Body of pancreas (tissue), 4 donors: ENCODE measurements at regions not wholly inside any gene's neighbourhood (a gene's known extent, or its start where the extent isn't known, plus 50 kb on each side); places are given as distances from the start of the nearest gene placed in this dataset.

Source experiments
- ATAC-seq: fragments of 150-250 bp; one replicate; pipeline ENCODE4 v1.9.1; 2016
- DNase-seq, 4 donors: peaks; one replicate each; pipeline ENCODE4 v3.0.0-alpha.2; 2019
- H3K27ac ChIP-seq, 4 donors: fragments of 200-600 bp; sonication (generic); 1 replicate in 3 of 4; 2 replicates in 1 of 4; pipeline versions ENCODE4 v1.5.1 to v1.6.1; 2016 to 2019; ENCODE audit warnings: mild to moderate bottlenecking in 1 of 4, mixed read lengths in 1 of 4, moderate library complexity in 1 of 4
- H3K27me3 ChIP-seq, 2 donors: fragments of 200-600 bp; sonication (generic); one replicate each; pipeline ENCODE4 v1.6.0; 2016; ENCODE audit warnings: mild to moderate bottlenecking in 1 of 2
- H3K36me3 ChIP-seq, 2 donors: fragments of 200-600 bp; sonication (generic); replicated peaks in 1 of 2; 2 replicates each; pipeline ENCODE4 v1.5.1; 2016; ENCODE audit warnings: low read depth in 2 of 2; ENCODE audit not compliant: insufficient read depth in 1 of 2
- H3K4me1 ChIP-seq: fragments of 200-600 bp; sonication (generic); one replicate; pipeline ENCODE4 v1.6.0; 2016
- H3K4me3 ChIP-seq, 2 donors: fragments of 200-600 bp; sonication (generic); 1 replicate in 1 of 2; 2 replicates in 1 of 2; pipeline ENCODE4 v1.5.1; 2016 to 2019
- H3K9me3 ChIP-seq, 3 donors: fragments of 200-600 bp; sonication (generic); 1 replicate in 2 of 3; 2 replicates in 1 of 3; pipeline ENCODE4 v1.5.1; 2016
- CTCF ChIP-seq, 7 experiments: fragments of 450-650 bp in 4 of 7; fragments of 200-600 bp in 3 of 7; sonication (generic) in 3 of 7; IDR thresholded peaks; one replicate each; pipeline ENCODE4 v1.5.1; 2016 to 2019; ENCODE audit warnings: antibody characterized with exemption in 7 of 7
- POLR2A ChIP-seq, 3 donors: fragments of 450-650 bp; IDR thresholded peaks; one replicate each; pipeline ENCODE4 v1.6.1; 2016; ENCODE audit warnings: antibody characterized with exemption in 3 of 3, mild to moderate bottlenecking in 2 of 3
- WGBS, 2 donors: methylation state at CpG; one replicate each; pipeline ENCODE4 v1.1.5; 2017; 5-methylcytosine and 5-hydroxymethylcytosine counted together
- intact Hi-C: fragments of 100-400 bp; cut with DNase I; formaldehyde crosslinking; loops from one replicate; pipeline ENCODE4 v1.15.1; 2023

- H3K36me3 ChIP-seq: no peaks in the 10 kb centered on the region
- TF ChIP-seq CTCF (IDR thresholded peaks at IDR 0.05) (no peak), POLR2A (IDR thresholded peaks at IDR 0.05) (no peak)
- no peak for DNase-seq
- no peaks in the 10 kb centered on the region for H3K27me3 ChIP-seq
- ATAC-seq: no peak
- no peaks in the 10 kb centered on the region for H3K9me3 ChIP-seq
- WGBS, 2 donors: 66 to 73% methylated on average over 9 to 10 of the region's 10 CpGs
- H3K27ac ChIP-seq: no peak overlapping the region
- intact Hi-C loops: no loop called here
- H3K4me1 ChIP-seq: no peaks in the 10 kb centered on the region
- H3K4me3 ChIP-seq: no peak overlapping the region
These were observed 127.9 kb upstream of the FER start for GRCh38 chr5:108619815-108620214.

DNA sequence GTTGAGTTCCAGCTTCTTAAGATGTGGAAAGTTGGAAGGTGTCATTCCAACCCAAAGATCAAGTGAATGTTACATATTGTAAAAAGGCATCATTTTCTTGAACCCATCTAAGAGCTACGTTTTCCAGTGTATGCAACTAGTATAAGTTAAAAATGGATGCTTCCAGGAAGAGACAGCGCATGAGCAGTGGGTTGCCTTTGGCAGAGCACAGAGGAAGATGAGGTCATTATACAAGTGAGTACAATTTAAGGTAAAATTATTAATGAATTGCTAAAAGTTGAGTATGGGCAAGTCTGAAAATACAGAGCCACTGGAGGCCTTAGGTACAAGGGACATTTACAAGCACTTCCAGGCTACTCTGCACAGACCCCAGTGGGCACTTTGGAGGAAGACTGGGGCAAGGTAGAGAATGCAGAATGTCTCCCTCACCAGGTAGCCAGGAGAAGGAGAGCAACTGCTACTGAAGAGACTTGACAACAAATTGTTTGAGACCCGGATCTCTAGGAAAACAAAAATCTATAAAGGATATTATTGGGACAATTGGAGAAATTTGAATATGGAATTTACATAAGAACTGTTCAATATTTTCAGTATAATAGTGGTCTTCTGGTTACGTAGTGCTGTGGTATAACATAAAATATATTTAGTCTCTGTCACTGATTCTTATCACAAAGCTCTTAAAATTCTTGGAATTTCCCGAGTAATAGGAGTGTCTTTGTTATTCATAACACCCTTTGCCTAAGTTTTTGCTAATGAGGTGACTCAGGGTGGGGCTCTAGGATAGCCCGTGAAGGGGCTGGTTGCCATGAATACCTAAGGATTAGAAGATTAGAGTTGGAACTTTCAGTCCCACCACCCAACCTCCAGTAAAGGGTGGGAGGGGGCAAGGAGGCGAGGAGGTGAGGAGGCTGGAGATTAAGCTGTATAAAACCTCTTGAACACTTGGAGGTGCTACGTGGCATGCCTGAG lies 129.9 kb upstream of the FER start:
- Histone ChIP-seq H3K9me3 (no peaks in the 10 kb centered on the region), H3K27ac (no peak overlapping the region), H3K4me1 (no peaks in the 10 kb centered on the region), H3K4me3 (no peak overlapping the region), H3K36me3 (no peaks in the 10 kb centered on the region), H3K27me3 (no peaks in the 10 kb centered on the region)
- no peak for ATAC-seq
- no peak for DNase-seq
- intact Hi-C loops: no loop called here
- TF ChIP-seq POLR2A (IDR thresholded peaks at IDR 0.05) (no peak), CTCF (IDR thresholded peaks at IDR 0.05) (no peak)
- 72 to 74% methylated on average over 8 of the region's 8 CpGs for WGBS, 2 donors

DNA sequence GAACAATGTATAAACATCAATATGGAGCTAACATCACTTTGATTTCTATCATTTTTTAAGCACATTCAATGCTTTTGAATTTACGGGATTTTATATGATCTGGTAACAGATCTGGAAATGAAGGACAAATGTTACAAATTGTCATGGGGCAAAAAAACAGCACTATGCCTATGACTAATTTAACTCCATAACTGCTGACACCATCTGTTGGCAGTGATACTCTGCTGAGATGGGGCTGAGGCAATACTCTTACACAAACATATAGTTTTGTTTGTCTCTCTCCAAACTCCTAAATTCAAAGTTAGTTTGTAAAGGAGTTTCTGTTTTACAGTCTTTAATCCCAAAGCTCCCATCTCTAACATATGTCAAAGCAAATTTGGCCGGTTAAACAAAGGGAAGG lies 132.5 kb upstream of the FER start:
- Histone ChIP-seq H3K27ac (no peak overlapping the region), H3K4me1 (no peaks in the 10 kb centered on the region), H3K36me3 (no peaks in the 10 kb centered on the region), H3K9me3 (no peaks in the 10 kb centered on the region), H3K4me3 (no peak overlapping the region), H3K27me3 (no peaks in the 10 kb centered on the region)
- TF ChIP-seq CTCF (IDR thresholded peaks at IDR 0.05) (no peak), POLR2A (IDR thresholded peaks at IDR 0.05) (no peak)
- DNase-seq: no peak
- ATAC-seq: no peak
- intact Hi-C loops: no loop called here
- 38 to 44% methylated on average over 2 of the region's 2 CpGs for WGBS, 2 donors

- intact Hi-C loops: no loop called here
These were observed 140.3 kb upstream of the FER start for GRCh38 chr5:108607421-108607820.

More at GRCh38 chr5:108607421-108607820, 140.3 kb upstream of the FER start:
- Histone ChIP-seq H3K4me3 (no peak overlapping the region), H3K27ac (no peak overlapping the region), H3K4me1 (no peaks in the 10 kb centered on the region), H3K36me3 (no peaks in the 10 kb centered on the region), H3K9me3 (no peaks in the 10 kb centered on the region), H3K27me3 (no peaks in the 10 kb centered on the region)
- ATAC-seq (no peak), DNase-seq (no peak)
- TF ChIP-seq CTCF (IDR thresholded peaks at IDR 0.05) (no peak), POLR2A (IDR thresholded peaks at IDR 0.05) (no peak)
- 29 to 71% methylated on average over 1 of the region's 1 CpG for WGBS, 2 donors
